ENCODE measurements at regions not wholly inside any gene's neighbourhood (a gene's known extent, or its start where the extent isn't known, plus 50 kb on each side); places are given as distances from the start of the nearest gene placed in this dataset.

- no peak for DNase-seq
- in situ Hi-C loops (cut with MboI; ENCODE audit: low pct_ligation_motif_present in 1 of 4, low pct_unique_long_range_greater_than_20kb in 1 of 4, low sequenced_read_pairs in 3 of 4) = no loop called here
- 84 to 88% methylated on average over 10 to 12 of the region's 12 CpGs for WGBS, 2 donors (ENCODE audit: low coverage in 1 of 2)
Measured at GRCh38 chr3:28844298-28845005, 436.4 kb upstream of the RBMS3 start.

GRCh38 chr3:28845006-28845324 lies 435.9 kb upstream of the RBMS3 start:
- 78 to 81% methylated on average over 1 to 4 of the region's 4 CpGs for WGBS, 2 donors (ENCODE audit: low coverage in 1 of 2)
- intact Hi-C loops (cut with DNase I; ENCODE audit: low total_unique reads) (no loop called here), in situ Hi-C loops (cut with MboI; ENCODE audit: low pct_ligation_motif_present in 1 of 4, low pct_unique_long_range_greater_than_20kb in 1 of 4, low sequenced_read_pairs in 3 of 4) (no loop called here)
- TF ChIP-seq POLR2A (IDR thresholded peaks at IDR 0.05) = no peak
- TF ChIP-seq EP300 (IDR thresholded peaks at IDR 0.05; ENCODE audit: low read depth) = no peak
- TF ChIP-seq CTCF (IDR thresholded peaks at IDR 0.05) = no peak
- TF ChIP-seq POLR2AphosphoS5 (IDR thresholded peaks at IDR 0.05) = no peak
- Histone ChIP-seq H3K4me1 (no peaks in the 10 kb centered on the region), H3K4me3 (no peak overlapping the region), H3K27me3 (no peaks in the 10 kb centered on the region), H3K27ac (no peak overlapping the region), H3K36me3 (no peaks in the 10 kb centered on the region), H3K9me3 (no peaks in the 10 kb centered on the region)
- no peak for DNase-seq

More at GRCh38 chr3:28844298-28845005, 436.4 kb upstream of the RBMS3 start:
- no peak overlapping the region for H3K4me3 ChIP-seq
- H3K27me3 ChIP-seq = no peaks in the 10 kb centered on the region
- no peaks in the 10 kb centered on the region for H3K9me3 ChIP-seq
- TF ChIP-seq EP300 (IDR thresholded peaks at IDR 0.05; ENCODE audit: low read depth) = no peak
- no peak for TF ChIP-seq POLR2A (IDR thresholded peaks at IDR 0.05)
- no peak for TF ChIP-seq POLR2AphosphoS5 (IDR thresholded peaks at IDR 0.05)
- TF ChIP-seq CTCF (IDR thresholded peaks at IDR 0.05) = no peak
- H3K36me3 ChIP-seq = no peaks in the 10 kb centered on the region
- intact Hi-C loops (cut with DNase I; ENCODE audit: low total_unique reads) = no loop called here
- no peak overlapping the region for H3K27ac ChIP-seq
- no peaks in the 10 kb centered on the region for H3K4me1 ChIP-seq

- Histone ChIP-seq H3K36me3 (no peaks in the 10 kb centered on the region), H3K27ac (no peak overlapping the region), H3K4me1 (no peaks in the 10 kb centered on the region), H3K9me3 (no peaks in the 10 kb centered on the region), H3K4me3 (no peak overlapping the region), H3K27me3 (no peaks in the 10 kb centered on the region)
- in situ Hi-C loops (cut with MboI; ENCODE audit: low pct_ligation_motif_present in 1 of 4, low pct_unique_long_range_greater_than_20kb in 1 of 4, low sequenced_read_pairs in 3 of 4) = no loop called here
- no peak for TF ChIP-seq CTCF (IDR thresholded peaks at IDR 0.05)
- no peak for TF ChIP-seq POLR2AphosphoS5 (IDR thresholded peaks at IDR 0.05)
- no peak for TF ChIP-seq EP300 (IDR thresholded peaks at IDR 0.05; ENCODE audit: low read depth)
- no peak for TF ChIP-seq POLR2A (IDR thresholded peaks at IDR 0.05)
- WGBS, 2 donors (ENCODE audit: low coverage in 1 of 2) = 77 to 90% methylated on average over 9 to 14 of the region's 14 CpGs
- DNase-seq = no peak
- intact Hi-C loops (cut with DNase I; ENCODE audit: low total_unique reads) = no loop called here
Measured at GRCh38 chr3:28846971-28847478, 433.8 kb upstream of the RBMS3 start.

- in situ Hi-C loops (cut with MboI; ENCODE audit: low pct_ligation_motif_present in 1 of 4, low pct_unique_long_range_greater_than_20kb in 1 of 4, low sequenced_read_pairs in 3 of 4) (no loop called here), intact Hi-C loops (cut with DNase I; ENCODE audit: low total_unique reads) (no loop called here)
- H3K4me3 ChIP-seq = no peak overlapping the region
Measured at GRCh38 chr3:28847736-28848135, 433.1 kb upstream of the RBMS3 start.

More at GRCh38 chr3:28847736-28848135, 433.1 kb upstream of the RBMS3 start:
- TF ChIP-seq CTCF (IDR thresholded peaks at IDR 0.05) (no peak), EP300 (IDR thresholded peaks at IDR 0.05; ENCODE audit: low read depth) (no peak), POLR2A (IDR thresholded peaks at IDR 0.05) (no peak), POLR2AphosphoS5 (IDR thresholded peaks at IDR 0.05) (no peak)
- Histone ChIP-seq H3K27me3 (no peaks in the 10 kb centered on the region), H3K27ac (no peak overlapping the region), H3K36me3 (no peaks in the 10 kb centered on the region), H3K9me3 (no peaks in the 10 kb centered on the region), H3K4me1 (no peaks in the 10 kb centered on the region)
- WGBS, 2 donors (ENCODE audit: low coverage in 1 of 2) = 61 to 74% methylated on average over 4 of the region's 4 CpGs
- DNase-seq = no peak

Data from transverse colon (tissue), 4 donors.